Thyroid gland (tissue), 4 donors: ENCODE measurements at regions not wholly inside any gene's neighbourhood (a gene's known extent, or its start where the extent isn't known, plus 50 kb on each side); places are given as distances from the start of the nearest gene placed in this dataset.
A peak's percentile ranks its signal among the peaks of the same experiment; 100 is the strongest.

Experiments used
- DNase-seq, 2 donors: peaks; one replicate each; pipeline ENCODE4 v3.0.0-alpha.2; 2019
- H3K27ac ChIP-seq, 3 donors: fragments of 200-600 bp; sonication (generic); 1 replicate in 2 of 3; 2 replicates in 1 of 3; pipeline ENCODE4 v1.5.1; 2016 to 2019; ENCODE audit warnings: mild to moderate bottlenecking in 1 of 3, moderate library complexity in 1 of 3
- H3K27me3 ChIP-seq: fragments of 200-600 bp; sonication (generic); one replicate; pipeline ENCODE4 v1.5.1; 2019
- H3K36me3 ChIP-seq, 2 donors: fragments of 200-600 bp; sonication (generic); one replicate each; pipeline ENCODE4 v1.5.1; 2016 to 2019
- H3K4me1 ChIP-seq, 2 donors: fragments of 200-600 bp; sonication (generic); one replicate each; pipeline ENCODE4 v1.5.1; 2017 to 2019
- H3K4me3 ChIP-seq, 3 donors: fragments of 200-600 bp; sonication (generic); replicated peaks in 1 of 3; 1 replicate in 2 of 3; 2 replicates in 1 of 3; pipeline ENCODE4 v1.5.1; 2016; ENCODE audit warnings: mild to moderate bottlenecking in 1 of 3
- H3K9me3 ChIP-seq: fragments of 200-600 bp; sonication (generic); one replicate; pipeline ENCODE4 v1.5.1; 2017
- POLR2A ChIP-seq, 2 donors: fragments of 450-650 bp; IDR thresholded peaks; one replicate each; pipeline ENCODE4 v1.6.1; 2017; ENCODE audit warnings: antibody characterized with exemption in 2 of 2, mild to moderate bottlenecking in 2 of 2, moderate library complexity in 1 of 2
- WGBS, 2 donors: methylation state at CpG; one replicate each; pipeline ENCODE4 v1.1.5; 2017; 5-methylcytosine and 5-hydroxymethylcytosine counted together
- intact Hi-C: fragments of 100-400 bp; cut with DNase I; formaldehyde crosslinking; loops from one replicate; pipeline ENCODE4 v1.15.1; 2023
- TF ChIP-seq, protein P1 (sequence below), 6 experiments: fragments of 200-600 bp in 3 of 6; fragments of 450-650 bp in 3 of 6; sonication (generic) in 3 of 6; IDR thresholded peaks; one replicate each; pipeline ENCODE4 v1.5.1; 2016 to 2019; ENCODE audit warnings: antibody characterized with exemption in 6 of 6, mild to moderate bottlenecking in 2 of 6, inconsistent platforms in 1 of 6, moderate library complexity in 1 of 6

DNA sequence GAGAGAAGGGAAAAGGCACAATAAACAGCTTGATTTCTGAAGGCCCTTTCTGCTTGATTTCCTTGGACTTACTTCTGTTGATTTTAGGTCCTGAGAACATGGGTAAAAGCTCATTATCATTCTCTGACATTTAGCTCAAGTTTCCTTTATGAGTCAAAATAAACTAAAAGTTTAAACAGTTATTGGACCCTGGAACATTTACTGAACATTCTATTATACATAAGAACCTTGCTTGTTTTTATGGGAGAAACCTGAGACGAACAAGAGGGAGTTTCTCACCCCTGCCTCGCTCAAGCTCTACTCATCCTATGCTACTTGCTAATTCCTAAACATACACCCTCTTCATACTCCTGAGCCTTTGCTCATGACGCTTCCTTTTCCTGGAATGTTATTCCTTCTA lies 538.3 kb upstream of the PKN2 start:
- WGBS, 2 donors: 27 to 31% methylated on average over 3 of the region's 3 CpGs
- intact Hi-C loops: no loop called here
- Histone ChIP-seq H3K9me3 (no peaks in the 10 kb centered on the region), H3K36me3 (no peaks in the 10 kb centered on the region), H3K27ac (peak overlapping the region; percentile 31 to 59 (median 39)), H3K27me3 (no peaks in the 10 kb centered on the region), H3K4me3 (no peak overlapping the region), H3K4me1 (peaks cover 14 to 23% of the 10 kb centered on the region in 2 donors)
- peak in 1 of 2 donors; percentile 3 for DNase-seq
- no peak for TF ChIP-seq POLR2A (IDR thresholded peaks at IDR 0.05)
- TF ChIP-seq, protein P1, sequence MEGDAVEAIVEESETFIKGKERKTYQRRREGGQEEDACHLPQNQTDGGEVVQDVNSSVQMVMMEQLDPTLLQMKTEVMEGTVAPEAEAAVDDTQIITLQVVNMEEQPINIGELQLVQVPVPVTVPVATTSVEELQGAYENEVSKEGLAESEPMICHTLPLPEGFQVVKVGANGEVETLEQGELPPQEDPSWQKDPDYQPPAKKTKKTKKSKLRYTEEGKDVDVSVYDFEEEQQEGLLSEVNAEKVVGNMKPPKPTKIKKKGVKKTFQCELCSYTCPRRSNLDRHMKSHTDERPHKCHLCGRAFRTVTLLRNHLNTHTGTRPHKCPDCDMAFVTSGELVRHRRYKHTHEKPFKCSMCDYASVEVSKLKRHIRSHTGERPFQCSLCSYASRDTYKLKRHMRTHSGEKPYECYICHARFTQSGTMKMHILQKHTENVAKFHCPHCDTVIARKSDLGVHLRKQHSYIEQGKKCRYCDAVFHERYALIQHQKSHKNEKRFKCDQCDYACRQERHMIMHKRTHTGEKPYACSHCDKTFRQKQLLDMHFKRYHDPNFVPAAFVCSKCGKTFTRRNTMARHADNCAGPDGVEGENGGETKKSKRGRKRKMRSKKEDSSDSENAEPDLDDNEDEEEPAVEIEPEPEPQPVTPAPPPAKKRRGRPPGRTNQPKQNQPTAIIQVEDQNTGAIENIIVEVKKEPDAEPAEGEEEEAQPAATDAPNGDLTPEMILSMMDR (IDR thresholded peaks at IDR 0.05): no peak

DNA sequence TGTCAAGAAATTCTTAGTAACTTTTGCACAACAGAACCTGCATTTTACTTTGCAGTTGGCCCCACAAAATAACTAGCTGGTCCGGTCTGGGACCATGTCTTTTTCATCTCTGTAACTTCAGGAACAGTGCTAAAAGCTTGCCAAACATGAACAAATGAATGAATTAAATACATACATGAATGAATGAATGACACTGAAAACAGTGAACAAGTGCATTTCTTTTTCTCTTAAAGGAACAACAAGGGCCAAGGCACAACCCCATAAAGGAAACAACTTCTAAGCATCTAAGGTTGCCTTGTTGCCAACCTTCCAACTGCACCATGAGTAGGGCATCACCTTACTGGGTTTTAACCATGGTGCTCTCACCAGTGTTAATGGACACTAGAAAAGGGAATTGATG lies 534.4 kb upstream of the PKN2 start:
- Histone ChIP-seq H3K36me3 (no peaks in the 10 kb centered on the region), H3K9me3 (no peaks in the 10 kb centered on the region), H3K4me3 (no peak overlapping the region), H3K4me1 (peaks cover 13 to 22% of the 10 kb centered on the region in 2 donors), H3K27ac (no peak overlapping the region), H3K27me3 (no peaks in the 10 kb centered on the region)
- DNase-seq: no peak
- 96 to 98% methylated on average over 1 of the region's 1 CpG for WGBS, 2 donors
- intact Hi-C loops: no loop called here
- no peak for TF ChIP-seq POLR2A (IDR thresholded peaks at IDR 0.05)

DNA sequence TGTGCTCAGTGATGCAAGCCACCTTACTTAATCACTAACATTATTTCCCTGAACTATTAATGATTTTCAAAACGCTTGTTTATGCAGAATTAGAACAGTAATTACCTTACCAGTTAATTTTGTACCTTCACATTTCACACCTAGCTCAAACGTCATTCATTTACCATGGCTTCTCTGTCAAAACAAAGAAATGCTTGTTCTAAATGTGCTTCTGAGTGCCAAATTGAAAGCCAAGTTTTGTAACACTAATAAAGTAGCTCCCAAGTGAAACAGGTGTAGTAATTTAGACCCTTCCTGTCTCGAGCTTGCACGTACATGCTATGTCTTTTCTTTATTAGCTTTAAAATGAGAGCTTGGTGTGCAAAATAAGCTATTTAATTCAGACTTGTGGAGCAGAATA lies 533.7 kb upstream of the PKN2 start:
- Histone ChIP-seq H3K4me3 (no peak overlapping the region), H3K27me3 (no peaks in the 10 kb centered on the region), H3K9me3 (no peaks in the 10 kb centered on the region), H3K36me3 (no peaks in the 10 kb centered on the region), H3K4me1 (peaks cover 13 to 22% of the 10 kb centered on the region in 2 donors), H3K27ac (no peak overlapping the region)
- DNase-seq: no peak
- intact Hi-C loops: no loop called here
- WGBS, 2 donors: 44 to 46% methylated on average over 4 of the region's 4 CpGs
- TF ChIP-seq, protein P1 (IDR thresholded peaks at IDR 0.05): no peak
- no peak for TF ChIP-seq POLR2A (IDR thresholded peaks at IDR 0.05)

DNA sequence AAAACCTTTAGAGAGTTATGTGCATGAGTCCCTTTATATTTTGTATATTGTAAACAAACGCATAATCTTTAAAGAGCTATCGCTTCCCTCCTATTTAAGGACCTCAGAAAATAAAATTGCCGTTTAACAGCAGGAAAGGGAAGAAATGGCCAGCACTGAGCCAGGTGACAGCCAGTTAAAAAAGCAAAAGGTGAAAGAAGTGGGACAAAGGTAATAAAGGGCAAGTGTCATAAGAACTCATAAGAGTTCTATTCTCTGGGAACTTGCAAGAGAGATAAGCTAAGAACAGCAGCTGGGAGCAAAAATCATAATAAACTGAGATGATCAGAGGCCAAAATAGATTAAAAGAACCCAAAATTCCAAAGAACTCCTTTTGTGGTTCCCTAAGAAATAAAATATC lies 520.9 kb upstream of the PKN2 start:
- H3K9me3 ChIP-seq: no peaks in the 10 kb centered on the region
- no peak for DNase-seq
- no peaks in the 10 kb centered on the region for H3K27me3 ChIP-seq
- WGBS, 2 donors: 65 to 66% methylated on average over 3 of the region's 3 CpGs
- H3K36me3 ChIP-seq: no peaks in the 10 kb centered on the region
- intact Hi-C loops: no loop called here
- no peak for TF ChIP-seq POLR2A (IDR thresholded peaks at IDR 0.05)
- TF ChIP-seq, protein P1 (IDR thresholded peaks at IDR 0.05): no peak
- H3K4me3 ChIP-seq: no peak overlapping the region
- H3K4me1 ChIP-seq: no peaks in the 10 kb centered on the region
- no peak overlapping the region for H3K27ac ChIP-seq

DNA sequence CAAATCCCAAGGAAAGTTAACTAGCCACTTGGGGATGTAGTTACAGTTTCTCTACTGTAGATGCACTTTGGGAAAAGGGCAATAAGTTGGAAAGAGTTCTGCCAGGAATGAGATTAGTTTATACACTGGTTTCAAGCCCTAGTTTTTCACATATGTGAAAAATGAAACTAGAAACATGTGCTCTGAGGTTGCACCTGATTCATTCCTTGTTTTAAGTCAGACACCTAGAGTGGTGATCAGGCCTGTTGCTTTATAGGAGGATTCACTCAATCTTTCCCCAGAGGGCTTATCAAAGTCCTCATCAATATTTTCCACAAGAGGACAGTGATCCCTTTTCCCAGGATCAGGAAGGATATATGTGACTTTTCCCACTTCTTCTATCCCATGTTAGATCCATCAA lies 515.9 kb upstream of the PKN2 start:
- TF ChIP-seq POLR2A (IDR thresholded peaks at IDR 0.05): no peak
- TF ChIP-seq, protein P1 (IDR thresholded peaks at IDR 0.05): no peak
- no peaks in the 10 kb centered on the region for H3K36me3 ChIP-seq
- DNase-seq: no peak
- H3K4me3 ChIP-seq: no peak overlapping the region
- H3K27ac ChIP-seq: no peak overlapping the region
- H3K4me1 ChIP-seq: no peaks in the 10 kb centered on the region
- intact Hi-C loops: no loop called here
- H3K9me3 ChIP-seq: no peaks in the 10 kb centered on the region
- no peaks in the 10 kb centered on the region for H3K27me3 ChIP-seq

DNA sequence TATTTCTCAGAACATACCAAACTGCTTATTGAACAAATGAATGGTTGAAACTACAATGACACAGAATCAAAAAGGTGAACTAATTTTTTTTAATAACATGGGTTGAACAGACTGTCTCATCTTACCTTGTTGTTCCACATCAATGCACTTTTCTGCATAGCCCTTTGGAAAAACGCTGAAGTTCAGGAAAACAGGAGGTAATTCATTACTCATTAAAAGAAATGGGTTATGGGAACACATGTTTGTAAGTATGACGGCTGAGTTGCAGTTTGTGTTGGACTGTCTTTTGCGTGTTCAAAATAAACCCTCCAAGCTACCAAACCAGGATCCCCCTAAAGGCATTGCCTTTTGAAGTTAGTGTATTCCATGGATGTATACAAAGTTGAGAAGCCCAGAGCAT lies 514.9 kb upstream of the PKN2 start:
- H3K36me3 ChIP-seq: no peaks in the 10 kb centered on the region
- intact Hi-C loops: no loop called here
- no peaks in the 10 kb centered on the region for H3K4me1 ChIP-seq
- no peaks in the 10 kb centered on the region for H3K9me3 ChIP-seq
- no peaks in the 10 kb centered on the region for H3K27me3 ChIP-seq
- DNase-seq: no peak
- no peak overlapping the region for H3K27ac ChIP-seq
- WGBS, 2 donors: 72 to 79% methylated on average over 3 of the region's 3 CpGs
- TF ChIP-seq, protein P1 (IDR thresholded peaks at IDR 0.05): no peak
- no peak for TF ChIP-seq POLR2A (IDR thresholded peaks at IDR 0.05)
- no peak overlapping the region for H3K4me3 ChIP-seq
